Anterior cingulate cortex (tissue), 58 donors: ENCODE measurements at regions not wholly inside any gene's neighbourhood (a gene's known extent, or its start where the extent isn't known, plus 50 kb on each side); places are given as distances from the start of the nearest gene placed in this dataset.
"Not testable (repeated sequence)": the region's sequence is repeated elsewhere in the genome, so short reads cannot be mapped to it uniquely, and the experiment has no call there.

Experiments used
- DNase-seq, 58 donors: peaks; one replicate each; lab custom pipeline; 2025; lab: John Stamatoyannopoulos, UW

DNA sequence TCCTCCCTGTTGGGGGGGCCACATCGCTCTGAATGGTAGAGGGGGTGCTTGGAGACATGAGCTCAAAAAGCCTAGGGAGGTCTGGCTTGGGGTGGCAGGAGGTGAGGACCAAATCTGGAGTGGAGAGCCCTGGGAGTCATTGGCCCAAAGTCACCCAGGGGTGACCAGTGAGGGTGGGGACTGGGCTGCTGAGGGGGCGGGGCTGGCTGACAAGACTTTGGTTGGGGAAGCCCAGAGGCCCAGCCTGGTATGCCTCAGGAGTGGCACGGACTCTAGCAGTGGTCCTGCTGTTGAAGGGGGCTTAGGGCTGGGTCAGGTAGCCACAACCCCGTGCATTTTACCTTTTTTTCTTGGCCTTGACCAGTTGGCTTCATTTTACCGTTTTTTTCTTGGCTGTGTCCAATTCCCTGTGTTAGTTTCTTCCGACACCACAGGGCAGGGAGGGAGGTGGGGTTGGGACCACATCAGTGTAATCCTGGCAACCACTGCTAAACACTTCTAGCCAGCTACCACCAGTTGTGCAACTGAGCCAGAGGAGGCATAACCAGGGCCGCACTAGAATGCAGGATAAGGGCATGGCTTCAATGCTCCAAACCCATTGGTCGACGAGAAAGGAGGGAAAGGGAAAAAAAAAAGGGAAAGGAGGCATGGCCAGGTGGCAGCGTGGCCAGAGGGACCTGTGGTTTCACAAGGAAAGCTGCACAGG, 105.3 kb upstream of the C2CD4B start:
- DNase-seq: no peak

DNA sequence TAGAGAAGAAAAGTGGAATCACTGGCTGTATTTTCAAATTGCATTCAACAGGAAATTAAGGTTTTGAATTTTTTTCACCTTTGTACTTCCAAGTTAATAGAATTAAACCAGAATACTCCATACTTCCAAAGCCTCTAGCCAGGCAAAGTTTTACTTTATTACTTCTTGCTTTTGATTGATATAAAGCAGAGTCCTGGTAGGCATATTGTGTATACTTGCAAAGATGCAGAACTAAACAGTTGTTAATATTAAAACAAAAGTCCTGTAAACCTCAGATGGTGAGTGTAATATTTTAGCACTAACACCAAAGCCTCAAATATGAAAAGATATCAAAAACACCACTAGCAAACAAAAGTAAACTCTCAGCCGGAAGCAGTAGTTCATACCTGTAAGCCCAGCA, 107.2 kb upstream of the C2CD4B start:
- DNase-seq: no peak

DNA sequence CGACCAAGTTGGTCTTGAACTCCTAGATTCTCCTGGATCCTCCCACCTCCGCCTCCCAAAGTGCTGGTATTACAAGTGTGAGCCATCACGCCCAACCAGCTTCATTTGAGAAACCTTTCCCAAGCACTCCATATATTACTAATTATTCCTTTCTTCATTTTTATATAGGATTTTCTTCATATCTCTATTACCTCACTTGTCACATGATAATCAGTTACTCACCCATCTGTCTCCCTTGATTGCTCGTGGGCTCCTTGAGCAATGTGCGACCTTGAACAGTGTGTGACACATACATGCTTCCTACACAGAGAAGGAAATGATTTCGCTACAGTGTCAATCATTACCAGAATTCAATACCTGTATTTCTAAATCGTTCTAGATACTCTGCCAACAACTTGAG, 110.7 kb upstream of the C2CD4B start:
- peak in 1 of 58 donors; percentile 2 for DNase-seq

DNA sequence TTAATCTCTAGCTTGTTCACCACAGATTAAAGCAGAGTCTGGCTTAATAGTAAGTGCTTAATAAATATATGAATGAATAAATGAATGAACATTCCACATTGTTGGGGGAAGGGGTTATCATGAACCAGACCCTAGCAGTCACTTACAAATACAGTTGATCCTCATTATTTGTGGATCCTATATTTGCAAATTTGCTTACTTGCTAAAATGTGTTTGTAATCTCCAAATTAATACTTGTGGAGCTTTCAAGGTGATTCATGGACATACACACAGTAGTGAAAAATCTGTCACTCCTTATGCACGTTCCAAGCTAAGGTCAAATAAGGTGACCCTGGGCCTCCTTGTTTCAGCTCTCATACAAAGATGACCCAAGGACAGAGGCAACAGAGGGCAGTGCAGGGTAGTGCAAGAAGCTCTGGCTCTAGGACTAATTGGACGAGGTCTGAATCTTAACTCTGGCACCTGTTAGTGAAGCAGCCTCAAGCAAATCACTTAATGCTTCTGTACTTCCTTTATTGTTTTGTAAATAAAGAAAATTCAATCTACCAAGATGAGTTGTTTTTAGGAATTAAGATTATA, 112.8 kb upstream of the C2CD4B start:
- no peak for DNase-seq

DNA sequence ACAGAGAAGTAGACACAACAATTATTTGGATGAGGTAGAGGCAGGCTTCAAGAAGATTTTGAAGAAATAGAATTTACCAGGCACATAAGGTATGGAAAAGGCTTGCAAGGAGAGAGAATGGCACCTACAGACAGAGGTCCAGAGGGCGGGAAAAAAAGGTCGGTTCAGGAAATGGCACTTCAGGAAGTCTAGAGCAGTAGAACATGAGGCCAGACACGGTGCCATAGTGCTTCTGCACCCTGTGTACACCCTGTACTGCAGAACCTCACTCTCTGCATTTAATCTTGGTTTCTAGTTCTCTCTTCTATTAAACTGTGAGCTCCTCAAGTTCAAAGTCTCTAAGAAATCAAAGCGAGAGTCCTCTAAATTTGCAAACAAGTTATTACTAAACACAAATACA, 113.4 kb upstream of the C2CD4B start:
- no peak for DNase-seq

DNA sequence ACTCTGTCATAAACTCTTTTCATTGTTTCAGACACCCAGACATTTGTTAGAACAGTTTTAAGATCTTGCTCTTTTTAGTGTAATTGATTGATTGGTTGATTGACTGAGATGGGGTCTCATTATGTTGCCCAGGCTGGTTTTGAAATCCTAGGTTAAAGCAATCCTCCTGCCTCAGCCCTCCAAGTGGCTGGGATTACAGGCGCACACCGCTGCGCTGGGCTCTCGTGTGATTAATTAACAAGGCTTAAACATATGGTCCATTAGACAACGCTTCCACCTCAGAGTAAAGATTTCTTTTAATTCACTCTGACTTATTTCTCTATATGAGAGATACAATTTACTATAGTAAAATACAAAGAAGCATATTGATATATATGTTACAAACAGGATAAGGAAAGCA, 114.0 kb upstream of the C2CD4B start:
- DNase-seq: no peak

DNA sequence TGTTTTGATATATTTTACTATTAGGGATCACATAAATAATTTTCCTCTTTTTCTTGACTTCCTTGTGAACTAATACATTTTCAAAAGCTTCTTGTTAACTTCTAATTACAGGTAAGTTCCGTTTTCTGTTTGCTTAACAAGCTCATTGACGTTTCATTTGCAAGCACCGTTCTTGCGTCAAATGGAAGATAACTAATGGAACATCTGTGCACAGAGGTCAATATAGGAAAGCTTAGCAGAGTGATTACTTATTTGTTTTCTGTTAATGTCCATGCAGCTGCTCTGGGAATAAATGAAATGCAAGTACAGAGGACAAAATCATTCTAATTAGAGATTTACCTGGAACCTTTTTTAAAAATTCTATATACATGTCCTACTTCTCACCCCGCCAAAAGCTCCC, 115.5 kb upstream of the C2CD4B start:
- no peak for DNase-seq

DNA sequence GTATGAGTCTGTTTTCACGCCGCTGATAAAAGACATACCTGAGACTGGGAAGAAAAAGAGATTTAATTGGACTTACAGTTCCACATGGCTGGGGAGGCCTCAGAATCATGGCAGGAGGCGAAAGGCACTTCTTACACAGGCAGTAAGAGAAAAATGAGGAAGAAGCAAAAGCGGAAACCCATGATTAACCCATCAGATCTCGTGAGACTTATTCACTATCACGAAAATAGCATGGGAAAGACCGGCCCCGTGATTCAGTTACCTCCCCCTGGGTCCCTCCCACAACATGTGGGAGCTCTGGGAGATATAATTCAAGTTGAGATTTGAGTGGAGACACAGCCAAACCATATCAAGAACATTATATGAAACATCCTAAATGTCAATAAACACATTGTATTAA, 116.7 kb upstream of the C2CD4B start:
- not testable (repeated sequence) for DNase-seq

DNA sequence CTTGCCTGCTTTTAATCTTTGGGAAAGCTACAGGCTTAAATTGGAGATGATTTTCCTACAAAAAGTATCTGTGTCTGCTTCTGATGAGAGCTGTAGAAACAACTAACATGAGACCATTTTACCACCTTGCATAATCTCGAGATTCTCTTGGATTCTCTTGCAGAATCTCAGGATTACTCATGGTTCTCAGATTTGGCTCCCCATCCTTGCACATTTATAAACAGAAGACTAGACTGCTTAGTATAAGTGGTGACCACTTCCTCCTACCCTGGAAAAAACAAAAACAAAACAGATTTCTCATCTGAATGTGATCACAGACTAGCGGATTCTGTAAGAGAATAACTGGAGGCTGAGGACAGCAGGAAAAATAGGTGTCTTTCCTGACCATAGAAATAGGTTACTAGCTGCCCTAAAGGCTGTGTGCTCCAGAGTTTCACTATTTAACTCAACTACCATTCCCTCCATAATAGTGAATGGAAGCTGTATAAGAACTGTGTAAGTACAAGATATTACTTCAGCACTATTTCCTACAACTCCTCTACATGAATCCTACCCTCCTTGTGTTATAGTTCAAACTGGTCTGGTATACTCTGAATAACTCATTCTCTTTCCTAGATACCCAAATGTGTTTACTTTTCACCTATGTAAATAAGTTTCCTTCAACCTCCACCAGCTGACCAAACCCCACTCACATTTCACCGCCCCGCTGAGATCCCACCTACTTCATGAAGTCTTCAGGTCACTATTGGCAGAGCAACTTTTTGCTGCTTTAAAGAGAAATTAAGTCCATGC, 122.2 kb upstream of the C2CD4B start:
- DNase-seq: no peak

DNA sequence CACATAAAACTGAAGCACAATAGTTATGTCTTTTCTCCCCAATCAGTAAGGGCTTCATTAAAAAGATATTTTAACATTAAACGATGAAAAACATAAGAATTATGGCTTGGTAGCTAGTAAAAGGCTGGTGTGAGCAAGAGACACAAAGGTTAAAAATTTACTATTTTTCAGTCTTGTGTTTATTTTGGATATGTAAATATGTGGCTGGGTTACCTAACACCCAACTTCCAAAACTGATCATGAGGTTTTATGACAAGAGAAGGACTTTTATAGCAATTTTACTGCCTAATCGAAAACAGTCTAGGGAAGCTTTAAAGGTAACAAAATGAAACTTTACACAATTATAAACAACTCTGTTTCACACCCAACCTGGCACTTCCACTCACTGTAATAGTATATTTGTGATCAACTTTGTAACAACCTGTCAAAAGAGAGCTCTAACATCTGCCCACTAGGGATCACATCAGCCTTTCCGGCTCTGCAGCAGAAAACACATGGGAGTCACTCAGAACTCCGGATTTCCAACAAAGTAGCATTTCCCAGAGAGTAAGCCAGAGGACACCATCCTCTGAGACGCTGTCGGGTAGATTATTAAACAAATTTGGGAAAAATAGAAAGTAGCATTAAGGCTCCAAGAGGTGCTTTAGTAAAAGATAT, 123.4 kb upstream of the C2CD4B start:
- DNase-seq: no peak

DNA sequence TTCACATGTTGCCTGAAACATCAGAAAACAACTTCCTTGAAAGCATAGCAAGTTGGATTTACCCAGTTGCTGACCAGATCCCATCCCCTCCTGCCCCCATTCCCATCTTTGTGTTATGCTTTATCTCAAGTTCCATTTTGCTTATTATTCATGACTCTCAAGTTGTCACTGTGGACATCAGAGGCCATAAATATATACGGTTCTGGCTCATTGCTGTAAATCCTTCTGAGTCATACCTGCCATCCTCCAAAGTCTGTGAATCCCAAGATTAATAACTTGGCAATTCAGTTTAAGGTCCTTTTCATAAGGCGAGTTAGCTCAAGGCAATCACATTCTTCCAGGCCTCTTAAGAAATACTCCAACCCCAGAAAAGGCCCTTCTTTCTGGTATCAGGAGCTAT, 126.2 kb upstream of the C2CD4B start:
- no peak for DNase-seq

DNA sequence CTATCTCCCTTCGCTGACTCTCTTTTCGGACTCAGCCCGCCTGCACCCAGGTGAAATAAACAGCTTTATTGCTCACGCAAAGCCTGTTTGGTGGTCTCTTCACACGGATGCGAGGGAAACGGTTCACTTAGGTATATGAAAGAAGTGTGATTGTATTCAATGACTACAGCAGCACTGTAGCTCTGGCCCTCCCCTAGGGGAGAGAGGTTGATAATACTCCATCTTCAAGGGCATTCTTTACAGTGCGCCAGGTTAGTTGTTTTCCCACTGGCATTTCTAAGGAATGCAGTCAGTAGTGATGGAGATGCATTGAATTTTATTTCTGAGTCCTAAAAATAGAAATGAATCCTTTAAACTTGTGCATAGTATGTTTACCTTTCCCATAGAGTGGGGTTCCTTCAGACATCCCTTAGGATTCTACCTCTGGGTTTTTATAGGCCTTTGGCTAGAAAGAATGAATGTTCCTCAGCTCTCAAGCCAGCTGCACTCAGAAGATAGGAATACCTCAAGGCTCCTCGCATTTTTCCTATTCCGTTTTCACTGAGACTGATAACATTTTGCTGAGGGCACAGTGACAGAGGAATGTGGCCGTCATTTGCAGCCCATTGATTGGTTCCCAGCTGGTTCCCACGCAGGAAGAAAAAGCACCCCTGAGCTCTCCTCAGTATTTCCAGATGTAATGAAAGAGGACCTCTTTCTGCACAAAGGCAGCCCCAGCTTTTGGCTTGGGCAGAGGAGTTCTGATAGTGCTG, 131.8 kb upstream of the C2CD4B start:
- no peak for DNase-seq

DNA sequence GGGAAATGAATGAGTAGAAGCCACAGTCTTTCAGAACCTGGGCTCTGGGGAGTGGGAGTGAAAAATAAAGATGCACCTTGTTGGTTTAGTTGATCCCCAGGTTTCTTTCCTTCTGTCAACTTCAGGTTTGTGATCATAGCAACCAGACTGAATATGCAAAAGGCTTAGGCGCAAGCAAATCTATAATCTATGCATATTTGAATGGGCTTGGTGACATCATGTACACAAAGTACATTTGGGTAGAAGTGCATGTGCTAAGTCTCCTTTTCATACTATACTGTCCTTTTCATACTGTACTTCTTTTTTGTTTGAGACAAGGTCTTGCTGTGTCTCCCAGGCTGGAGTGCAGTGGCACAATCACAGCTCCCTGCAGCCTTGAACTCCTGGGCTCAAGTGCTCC, 132.4 kb upstream of the C2CD4B start:
- DNase-seq: no peak

DNA sequence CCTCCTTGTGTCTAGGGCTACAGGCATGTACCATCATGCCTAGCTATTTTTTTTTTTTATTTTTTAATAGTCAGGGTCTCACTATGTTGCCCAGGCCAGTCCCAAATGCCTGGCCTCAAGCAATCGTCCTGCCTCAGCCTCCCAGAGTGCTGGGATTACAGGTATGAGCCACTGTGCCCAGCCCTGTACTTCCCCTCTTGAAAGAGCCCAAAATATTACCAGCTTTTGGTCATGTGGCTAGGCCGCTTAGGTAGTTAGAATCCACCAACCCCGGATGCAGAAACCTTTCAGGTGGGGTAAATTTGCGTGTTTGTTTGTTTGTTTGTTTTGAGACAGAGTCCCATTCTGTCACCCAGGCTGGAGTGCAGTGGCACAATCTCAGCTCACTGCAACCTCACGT, 132.8 kb upstream of the C2CD4B start:
- no peak for DNase-seq

DNA sequence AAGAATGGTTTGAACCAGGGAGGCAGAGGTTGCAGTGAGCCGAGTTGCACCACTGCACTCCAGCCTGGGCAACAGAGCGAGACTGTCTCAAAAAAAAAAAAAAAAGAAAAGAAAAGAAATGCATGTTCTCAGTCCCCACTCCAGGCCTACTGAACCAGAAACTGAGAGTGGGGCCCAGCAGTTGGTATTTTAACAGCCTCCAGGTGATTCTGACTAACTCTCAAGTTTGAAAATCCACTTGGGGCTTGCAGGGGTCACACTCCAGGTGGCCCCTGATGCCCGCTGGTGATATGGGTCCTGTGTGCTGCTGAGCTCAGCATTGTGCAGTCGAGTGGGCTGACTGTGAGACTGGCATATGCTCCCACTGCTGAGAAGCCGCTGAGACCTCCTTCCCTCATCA, 133.7 kb upstream of the C2CD4B start:
- no peak for DNase-seq

DNA sequence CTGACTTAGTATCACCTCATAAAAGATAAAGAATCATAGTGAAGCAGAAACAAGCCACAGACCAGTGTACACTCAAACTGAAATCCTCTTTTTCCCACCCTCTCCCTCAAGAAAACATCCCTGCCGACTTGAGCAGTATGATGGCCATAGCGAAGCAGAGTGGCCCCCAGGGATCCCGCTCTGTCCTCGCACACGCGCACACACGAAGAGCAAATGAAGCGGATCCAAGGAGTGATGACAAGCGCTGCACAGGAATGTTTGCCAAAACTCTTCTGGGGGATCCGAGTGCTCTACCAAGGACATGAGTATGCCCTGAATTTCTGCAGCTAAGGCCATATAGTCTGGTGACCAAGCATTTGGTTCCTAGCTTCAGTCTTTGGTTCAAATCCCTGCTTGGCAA, 134.5 kb upstream of the C2CD4B start:
- no peak for DNase-seq

DNA sequence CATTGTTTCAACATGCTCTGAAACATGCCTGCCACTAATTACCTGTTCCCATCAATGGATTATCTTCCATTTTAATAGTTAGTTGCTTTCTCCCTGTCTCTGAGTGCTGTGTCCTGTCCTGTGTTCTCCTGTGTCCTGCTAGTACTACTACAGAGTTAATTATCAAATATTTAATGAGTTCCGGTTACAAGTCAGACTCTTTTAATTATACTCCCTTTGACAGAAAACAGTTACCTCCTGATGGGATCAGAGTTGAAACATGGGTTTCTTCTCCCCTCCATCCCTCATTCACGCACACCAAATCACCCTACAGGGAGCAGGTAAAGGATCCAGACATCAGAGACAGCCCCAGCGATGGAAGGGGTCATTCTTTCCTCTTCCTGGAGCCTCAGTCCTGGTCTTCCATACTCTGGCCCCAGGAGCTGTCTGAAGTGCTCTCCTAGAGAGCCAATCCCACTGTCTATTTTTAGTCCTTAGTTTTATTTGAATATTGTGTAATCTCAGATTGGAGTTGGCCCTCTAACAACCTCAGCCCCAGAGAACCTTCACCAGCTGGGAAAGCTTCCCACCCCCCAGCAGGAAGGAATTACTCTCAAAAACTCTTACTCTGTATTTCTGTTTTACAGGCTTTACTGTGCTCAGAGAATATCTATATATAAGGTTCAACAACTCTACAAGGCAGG, 137.0 kb upstream of the C2CD4B start:
- no peak for DNase-seq

DNA sequence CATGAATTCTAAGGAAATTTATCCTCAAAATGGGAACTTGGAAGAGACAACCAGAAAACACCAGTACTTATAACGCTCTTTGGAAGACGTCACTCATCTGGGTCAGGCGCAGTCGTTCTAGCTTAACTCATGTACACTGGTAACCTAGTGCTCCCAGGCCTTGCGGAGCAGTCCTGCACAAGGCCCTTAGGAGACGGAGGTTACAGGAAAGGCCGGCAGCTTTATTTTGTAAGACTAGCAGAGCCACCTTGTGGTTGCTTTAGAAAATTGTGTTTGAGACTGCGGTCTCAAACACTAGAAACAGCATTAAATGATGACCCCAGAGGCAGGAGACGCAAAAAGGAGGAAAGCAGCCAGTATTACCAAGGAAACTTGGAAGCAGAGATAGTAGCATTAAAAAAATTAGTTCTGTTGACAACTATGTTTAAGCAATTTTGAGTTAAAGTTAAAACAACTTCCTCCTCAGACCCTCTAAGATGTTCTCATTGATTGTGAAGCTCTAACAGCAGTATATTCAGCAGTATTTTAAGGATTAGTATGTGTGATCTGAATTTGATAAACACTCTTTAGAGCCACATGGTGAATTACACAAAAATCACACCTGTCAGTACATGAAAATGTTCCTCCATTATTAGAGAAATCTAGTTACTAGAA, 141.9 kb upstream of the C2CD4B start:
- DNase-seq: peak in 32 of 58 donors; percentile 1 to 61 (median 14)

DNA sequence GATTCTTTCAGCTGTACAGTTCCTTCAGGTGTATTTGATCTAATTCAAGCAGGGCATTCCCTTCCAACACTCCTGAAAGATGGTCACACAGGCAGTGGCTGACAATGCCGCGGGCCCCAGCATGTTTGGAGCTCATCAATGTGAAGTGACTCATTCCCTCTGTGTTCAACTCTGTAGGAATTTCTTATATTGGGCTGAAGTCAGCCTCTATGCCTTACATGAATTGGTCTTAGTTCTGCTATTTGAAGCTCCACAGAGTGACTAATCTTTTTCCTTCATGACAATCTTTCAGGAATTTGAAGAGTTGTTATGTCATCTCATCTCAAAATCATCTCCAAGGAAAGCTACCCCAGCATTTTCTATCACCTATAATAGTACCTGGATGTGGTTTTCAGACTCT, 142.5 kb upstream of the C2CD4B start:
- no peak for DNase-seq
